NCI-H510A treated with DMSO at 0.1 percent for 48 hours (cell line): ENCODE measurements at regions not wholly inside any gene's neighbourhood (a gene's known extent, or its start where the extent isn't known, plus 50 kb on each side); places are given as distances from the start of the nearest gene placed in this dataset.
"Not testable (repeated sequence)": the region's sequence is repeated elsewhere in the genome, so short reads cannot be mapped to it uniquely, and the experiment has no call there.

Experiments used
- DNase-seq: peaks from one replicate; lab custom pipeline; 2025; lab: John Stamatoyannopoulos, UW

- DNase-seq = no peak
Measured at GRCh38 chr5:42989190-42989589, 50.9 kb downstream of the ANXA2R start.

DNA sequence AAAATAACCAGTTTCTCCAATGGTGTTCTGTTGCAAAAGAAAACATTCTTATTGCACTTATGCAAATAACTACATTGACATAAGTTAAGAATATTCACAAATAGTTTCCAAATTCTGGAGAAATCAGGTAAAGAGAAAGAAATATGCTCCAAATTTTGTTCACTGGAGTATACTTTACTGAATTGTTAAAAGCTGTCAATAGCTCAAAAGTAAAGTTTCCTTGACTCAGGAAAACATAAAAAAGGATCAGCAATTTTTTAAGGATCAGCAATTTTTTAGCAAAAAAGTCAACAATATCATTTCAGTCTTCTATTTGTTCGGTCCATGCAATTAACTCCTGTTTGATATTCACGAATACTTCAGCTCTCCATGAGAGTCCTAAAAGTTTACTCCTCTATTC, 51.6 kb downstream of the ANXA2R start:
- no peak for DNase-seq

DNA sequence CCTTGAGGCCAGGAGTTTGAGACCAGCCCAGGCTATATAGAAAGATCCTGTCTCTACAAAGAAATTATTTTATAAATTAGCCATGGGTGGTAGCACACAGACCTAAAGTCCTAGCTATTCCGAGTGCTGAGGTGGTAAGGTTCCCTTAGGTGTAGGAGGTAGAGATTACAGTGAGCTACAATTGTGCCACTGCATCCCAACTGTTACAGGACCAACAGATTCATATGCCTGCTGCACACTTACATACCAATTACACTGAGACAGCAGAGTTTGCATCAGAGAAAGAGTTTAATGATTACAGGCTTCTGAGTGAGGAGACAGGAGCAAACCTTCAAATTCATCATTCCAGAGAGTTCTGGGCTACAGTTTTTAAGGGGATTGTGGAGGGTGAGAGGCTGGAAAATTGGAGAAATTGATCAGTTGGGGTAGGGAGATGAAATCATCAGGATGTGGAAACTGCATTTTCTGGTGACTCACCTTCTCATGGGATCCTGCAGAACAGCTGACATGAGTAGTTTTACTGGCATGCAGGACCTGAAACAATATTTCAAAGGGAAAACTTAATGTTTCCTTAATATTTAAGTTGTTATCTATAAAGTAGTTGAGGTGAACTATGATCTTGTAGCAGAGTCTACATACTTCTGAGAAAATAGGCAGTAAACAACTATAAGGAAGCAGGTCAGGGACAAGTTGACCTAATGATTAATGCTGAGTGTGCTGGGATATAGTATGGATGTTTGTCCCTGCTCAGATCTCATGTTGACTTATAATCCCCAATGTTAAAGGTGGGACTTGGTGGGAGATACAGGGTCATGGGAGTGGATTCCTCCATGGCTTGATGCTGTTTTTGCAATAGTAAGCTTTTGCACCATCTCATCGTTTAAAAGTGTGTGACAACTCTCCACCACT, 54.7 kb downstream of the ANXA2R start:
- DNase-seq = no peak

DNA sequence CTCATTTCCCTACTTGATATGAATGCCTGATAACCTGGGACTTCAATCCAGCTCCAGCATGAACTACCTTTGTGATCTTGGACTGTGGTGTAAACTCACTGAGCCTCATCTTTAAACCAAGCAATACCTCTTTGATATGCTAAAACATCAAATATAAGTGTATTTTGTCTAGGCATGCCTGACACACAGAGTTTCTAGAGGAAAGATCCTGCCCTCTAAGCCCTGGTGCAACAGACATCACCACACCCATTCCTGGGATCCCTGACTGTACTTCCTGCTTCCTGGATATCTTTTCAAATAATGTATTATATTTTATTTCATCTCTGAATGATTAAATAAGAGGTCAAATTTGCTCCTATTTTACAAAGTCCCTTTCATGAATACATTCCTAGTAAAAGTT, 55.8 kb downstream of the ANXA2R start:
- no peak for DNase-seq

GRCh38 chr5:42982107-42982622, 58.0 kb downstream of the ANXA2R start:
- DNase-seq = no peak

- DNase-seq = not testable (repeated sequence)
Measured at GRCh38 chr5:42981417-42982106, 58.6 kb downstream of the ANXA2R start.

DNA sequence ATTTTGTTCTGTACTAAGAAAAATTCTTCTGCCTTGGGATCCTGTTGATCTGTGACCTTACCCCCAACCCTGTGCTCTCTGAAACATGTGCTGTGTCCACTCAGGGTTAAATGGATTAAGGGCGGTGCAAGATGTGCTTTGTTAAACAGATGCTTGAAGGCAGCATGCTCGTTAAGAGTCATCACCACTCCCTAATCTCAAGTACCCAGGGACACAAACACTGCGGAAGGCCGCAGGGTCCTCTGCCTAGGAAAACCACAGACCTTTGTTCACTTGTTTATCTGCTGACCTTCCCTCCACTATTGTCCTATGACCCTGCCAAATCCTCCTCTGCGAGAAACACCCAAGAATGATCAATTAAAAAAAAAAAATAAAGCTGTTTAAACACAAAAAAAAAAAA, 59.1 kb downstream of the ANXA2R start:
- not testable (repeated sequence) for DNase-seq

GRCh38 chr5:42980391-42980790, 59.7 kb downstream of the ANXA2R start:
- not testable (repeated sequence) for DNase-seq

DNA sequence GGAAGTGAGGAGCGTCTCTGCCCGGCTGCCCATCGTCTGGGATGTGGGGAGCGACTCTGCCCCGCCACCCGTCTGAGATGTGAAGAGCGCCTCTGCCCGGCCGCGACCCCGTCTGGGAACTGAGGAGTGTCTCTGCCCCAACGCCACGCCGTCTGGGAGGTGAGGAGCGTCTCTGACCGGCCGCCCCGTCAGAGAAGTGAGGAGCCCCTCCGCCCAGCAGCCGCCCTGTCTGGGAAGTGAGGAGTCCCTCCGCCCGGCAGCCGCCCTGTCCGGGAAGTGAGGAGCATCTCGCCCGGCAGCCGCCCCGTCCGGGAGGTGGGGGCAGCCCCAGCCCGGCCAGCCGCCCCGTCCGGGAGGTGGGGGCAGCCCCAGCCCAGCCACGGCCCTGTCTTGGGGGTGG, 60.9 kb downstream of the ANXA2R start:
- DNase-seq = not testable (repeated sequence)

- no peak for DNase-seq
Measured at GRCh38 chr5:42974536-42974935, 65.6 kb downstream of the ANXA2R start.

DNA sequence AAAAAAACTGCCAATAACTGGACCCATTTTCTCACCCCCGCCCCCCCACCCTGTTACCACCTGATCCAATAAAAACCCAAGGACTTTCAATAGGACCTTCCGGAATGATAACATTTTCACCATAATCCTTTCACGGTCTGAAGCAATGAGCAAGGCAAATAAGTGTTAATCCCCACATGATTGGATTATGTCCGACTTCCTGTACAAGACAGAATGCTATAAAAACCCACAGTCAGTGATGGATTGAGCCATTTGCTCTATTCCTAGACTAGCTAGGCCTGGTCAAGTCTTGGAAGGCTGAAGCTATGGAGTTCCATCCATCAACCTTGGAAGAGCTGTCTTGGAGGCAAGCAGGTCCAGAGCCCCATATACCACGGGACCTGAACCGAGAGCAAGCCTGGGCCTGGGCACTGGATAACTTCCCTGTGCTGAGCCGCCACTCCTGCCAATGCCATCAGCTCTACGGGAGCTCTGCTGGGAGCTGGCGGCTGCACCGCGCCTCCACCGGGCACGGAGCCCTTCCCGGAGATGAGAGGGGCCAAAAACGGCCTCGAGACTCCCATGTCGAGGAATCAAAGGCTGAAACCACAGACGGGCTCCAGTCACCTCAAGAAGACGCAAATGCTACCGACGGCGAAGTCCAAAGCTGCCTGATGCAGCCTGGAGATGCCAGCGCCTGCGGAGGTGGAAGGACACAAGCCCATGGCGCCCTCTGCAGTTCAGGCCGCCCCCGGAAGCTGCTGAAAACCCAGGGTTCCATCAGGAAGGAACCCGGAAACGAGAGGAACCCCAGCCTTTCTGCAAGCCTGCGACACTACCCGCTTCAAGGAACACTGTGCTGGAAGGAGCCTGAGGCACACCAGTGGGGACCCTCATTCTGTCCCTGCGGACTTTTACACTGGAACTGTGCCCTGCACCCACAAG, 69.2 kb downstream of the ANXA2R start:
- no peak for DNase-seq

DNA sequence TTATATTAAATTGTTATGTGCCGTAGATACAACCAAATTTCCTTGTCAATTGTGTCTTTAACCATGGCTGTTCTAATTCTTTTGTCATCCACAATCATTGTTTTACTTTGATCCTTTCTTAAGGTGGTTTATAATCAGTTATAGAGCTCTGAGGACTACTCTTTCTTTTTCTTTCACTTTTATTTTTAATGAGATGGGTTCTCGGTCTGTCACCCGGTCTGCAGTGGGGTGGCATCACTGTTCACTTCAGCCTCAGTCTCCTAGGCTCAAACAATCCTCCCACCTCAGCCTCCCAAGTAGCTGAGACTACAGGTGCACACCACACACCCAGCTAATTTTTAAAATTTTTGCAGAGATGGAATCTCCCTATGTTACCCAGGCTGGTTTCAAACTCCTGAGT, 74.2 kb downstream of the ANXA2R start:
- DNase-seq = no peak

DNA sequence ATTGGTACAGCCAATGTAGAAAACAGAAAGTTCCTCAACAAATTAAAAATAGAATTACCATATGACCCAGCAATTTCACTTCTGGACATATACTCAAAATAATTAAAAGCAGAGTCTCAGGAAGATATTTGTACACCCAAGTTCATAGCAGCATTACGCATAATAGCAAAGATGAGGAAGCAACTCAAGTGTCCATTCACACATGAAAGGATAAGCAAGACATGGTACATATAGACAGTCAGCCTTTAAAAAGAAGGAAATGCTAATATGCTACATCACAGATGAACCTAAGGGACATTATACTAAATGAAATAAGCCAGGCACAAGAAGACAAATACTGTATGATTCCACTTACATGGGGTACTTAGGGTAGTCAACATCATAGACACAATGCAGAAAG, 76.7 kb downstream of the ANXA2R start:
- no peak for DNase-seq

DNA sequence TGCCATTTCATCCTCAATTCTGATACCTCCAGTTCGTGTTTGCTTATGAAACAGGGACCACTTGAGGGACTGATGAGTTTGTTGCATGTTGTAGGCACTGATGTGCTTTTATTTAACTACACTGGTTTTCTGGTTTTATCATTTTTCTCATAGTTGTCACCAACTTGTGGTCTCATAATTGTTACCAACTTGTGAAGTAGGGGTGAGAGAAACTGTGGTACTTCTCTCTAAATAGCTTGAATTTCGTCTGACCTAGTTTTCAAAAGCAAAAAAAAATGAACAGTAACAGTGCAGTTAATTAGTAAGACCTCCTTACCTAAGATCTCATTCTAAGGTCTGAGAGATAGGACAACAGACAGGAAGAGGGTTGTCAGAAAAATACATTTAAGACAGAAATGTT, 78.0 kb downstream of the ANXA2R start:
- DNase-seq = no peak

GRCh38 chr5:42960506-42960905, 79.6 kb downstream of the ANXA2R start:
- no peak for DNase-seq

DNA sequence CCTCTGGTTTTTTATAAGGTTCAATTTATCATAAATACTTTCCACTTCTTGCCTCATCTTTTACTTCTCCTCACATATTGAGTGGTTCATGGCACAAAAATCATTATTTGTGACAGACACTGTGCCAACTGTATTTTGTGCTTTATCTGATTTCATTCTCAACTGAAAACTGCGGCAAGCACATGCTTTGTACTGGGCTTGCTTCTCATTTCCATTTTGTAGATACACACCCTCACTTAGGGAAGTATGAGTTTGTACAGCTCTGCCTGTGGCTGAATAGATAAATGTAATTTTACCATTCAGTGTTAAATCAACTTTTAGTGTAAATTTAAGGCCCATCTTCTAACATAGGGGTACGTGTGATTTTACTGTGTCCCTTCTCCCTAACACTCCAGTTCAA, 83.6 kb downstream of the ANXA2R start:
- DNase-seq = no peak

DNA sequence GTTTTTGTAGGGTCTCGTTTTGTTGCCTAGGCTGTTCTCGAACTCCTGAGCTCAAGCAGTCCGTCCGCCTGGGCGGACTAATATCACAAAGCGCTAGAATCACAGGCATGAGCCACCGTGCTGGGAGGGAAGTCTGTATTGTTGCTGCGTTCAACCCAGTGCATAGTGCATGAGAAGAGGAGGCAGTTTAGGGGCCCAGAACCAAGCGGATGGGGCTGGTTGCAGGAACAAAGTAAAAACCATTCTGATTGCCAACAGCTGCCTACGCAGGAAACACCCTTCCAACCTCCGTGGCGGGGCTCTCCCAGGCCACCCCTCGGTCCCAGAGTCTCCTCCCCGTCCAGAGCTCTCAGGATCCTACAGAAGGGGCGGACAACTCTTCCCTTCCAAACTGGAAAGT, 87.1 kb downstream of the ANXA2R start:
- no peak for DNase-seq

GRCh38 chr5:42952578-42952974, 87.5 kb downstream of the ANXA2R start:
- no peak for DNase-seq

DNA sequence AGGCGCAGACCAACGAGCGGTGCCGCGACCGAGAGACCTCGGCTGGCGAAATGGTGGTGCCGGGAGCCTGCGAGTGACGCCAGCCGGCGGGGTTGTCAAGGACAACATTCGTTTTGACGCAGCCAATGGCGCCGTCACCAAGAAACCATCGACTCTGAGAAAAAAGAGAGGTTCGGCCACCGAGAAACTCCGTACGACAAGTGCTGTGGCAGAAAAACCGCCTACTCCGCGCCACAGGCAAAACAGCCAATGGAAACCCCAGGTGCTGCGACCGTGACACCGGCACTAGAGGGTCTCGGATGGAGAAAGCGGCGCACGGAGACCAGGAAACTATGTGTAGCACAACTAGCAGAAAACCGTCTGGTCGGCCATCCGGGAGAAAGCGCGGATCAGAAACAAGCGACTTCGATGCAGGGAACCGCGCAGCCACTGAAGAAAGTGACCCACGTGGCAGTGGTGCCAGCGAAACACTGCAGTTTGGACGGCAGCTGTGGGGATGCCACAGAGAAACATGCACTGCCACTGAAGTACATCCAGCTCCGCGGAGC, 88.8 kb downstream of the ANXA2R start:
- DNase-seq = peak; percentile 43

DNA sequence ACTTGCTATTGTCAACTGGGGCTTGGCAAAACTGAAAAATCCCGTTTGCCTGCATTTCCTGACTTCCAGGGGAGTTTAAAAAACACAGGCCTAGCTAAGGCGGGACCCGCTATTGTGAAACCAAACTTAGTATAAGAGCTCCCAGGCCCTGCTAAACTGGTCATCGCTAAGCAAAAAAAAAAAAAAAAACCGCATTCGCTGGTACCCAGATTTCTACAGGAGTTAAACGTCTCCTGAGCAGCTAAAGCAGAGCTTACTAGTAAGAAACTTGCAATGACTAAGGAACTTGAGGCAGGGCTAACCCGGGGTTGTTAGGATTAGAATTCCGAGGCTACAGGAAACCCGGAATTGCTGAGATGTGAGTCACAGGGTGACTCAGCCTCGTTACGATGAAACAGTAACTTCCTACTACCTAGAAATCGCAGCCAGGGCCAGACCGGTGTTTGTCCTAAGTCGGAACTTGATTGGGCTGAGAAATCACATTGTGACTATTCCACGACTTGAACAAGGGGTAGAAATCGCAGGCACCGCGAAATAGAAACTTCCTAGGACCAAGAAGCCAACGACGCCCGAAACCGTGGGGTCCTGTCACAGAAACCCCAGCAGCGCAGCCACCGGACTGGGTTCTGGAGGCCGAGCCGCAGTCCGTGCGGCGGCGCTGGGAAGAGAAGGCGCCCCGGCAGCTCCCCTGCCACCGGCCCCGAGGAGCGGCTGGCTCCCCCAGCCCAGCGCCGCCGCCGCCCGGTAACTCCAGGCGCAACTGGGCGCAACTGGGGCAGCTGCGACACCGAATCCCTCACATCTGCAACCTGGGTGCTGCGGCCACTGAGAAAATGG, 89.4 kb downstream of the ANXA2R start:
- peak; percentile 22 for DNase-seq

GRCh38 chr5:42950116-42950455, 90.0 kb downstream of the ANXA2R start:
- no peak for DNase-seq
